Type B pancreatic cell (in vitro differentiated cells): ENCODE measurements at regions not wholly inside any gene's neighbourhood (a gene's known extent, or its start where the extent isn't known, plus 50 kb on each side); places are given as distances from the start of the nearest gene placed in this dataset.

Source experiments
- DNase-seq: peaks from one replicate; pipeline ENCODE4 v3.0.0; 2021; ENCODE audit warnings: mixed read lengths; ENCODE audit not compliant: unreplicated experiment; ENCODE audit errors: extremely low spot score
- H3K27ac Mint-ChIP-seq: 2 replicates; pipeline ENCODE4 v1.8.0; 2021; ENCODE audit warnings: mild to moderate bottlenecking, mixed read lengths
- H3K27me3 Mint-ChIP-seq: 2 replicates; pipeline ENCODE4 v1.8.0; 2021; ENCODE audit warnings: mixed read lengths
- H3K36me3 Mint-ChIP-seq: 2 replicates; pipeline ENCODE4 v1.8.0; 2021; ENCODE audit warnings: mixed read lengths
- H3K4me1 Mint-ChIP-seq: one replicate; pipeline ENCODE4 v1.8.0; 2021; ENCODE audit warnings: mixed read lengths; ENCODE audit not compliant: unreplicated experiment
- H3K4me3 Mint-ChIP-seq: 2 replicates; pipeline ENCODE4 v1.8.0; 2021; ENCODE audit warnings: mild to moderate bottlenecking, mixed read lengths
- H3K9me3 Mint-ChIP-seq: 2 replicates; pipeline ENCODE4 v1.8.0; 2021; ENCODE audit warnings: mixed read lengths
- TF ChIP-seq, protein P1 (sequence below): fragments of 200-600 bp; sonication (generic); conservative IDR thresholded peaks from 2 replicates; pipeline ENCODE4 v1.5.0; 2021; ENCODE audit warnings: antibody characterized with exemption, mild to moderate bottlenecking

DNA sequence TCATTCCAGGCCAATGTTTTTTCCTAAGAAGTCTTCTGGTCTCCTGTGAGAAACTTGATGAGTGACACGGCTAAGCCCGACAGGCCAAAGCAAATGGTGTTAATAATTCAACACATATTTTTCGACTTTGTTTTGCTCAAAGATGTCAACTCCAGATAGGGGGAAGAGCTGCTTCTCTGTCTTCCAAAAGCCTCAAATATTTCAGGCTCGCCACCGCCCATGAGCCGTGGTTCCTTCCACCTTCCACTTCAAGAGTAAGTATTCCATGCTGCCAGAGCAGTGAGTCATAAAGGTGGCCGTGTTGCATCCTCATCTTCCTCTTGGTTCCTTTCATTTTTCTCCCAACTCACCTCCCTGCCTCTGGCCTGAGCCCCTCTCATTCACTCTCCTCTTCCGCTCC is 272.6 kb downstream of the EFNB2 start:
- DNase-seq, result no peak
- Mint-ChIP-seq H3K4me1 (no peaks in the 10 kb centered on the region), H3K27ac (no peak overlapping the region)

DNA sequence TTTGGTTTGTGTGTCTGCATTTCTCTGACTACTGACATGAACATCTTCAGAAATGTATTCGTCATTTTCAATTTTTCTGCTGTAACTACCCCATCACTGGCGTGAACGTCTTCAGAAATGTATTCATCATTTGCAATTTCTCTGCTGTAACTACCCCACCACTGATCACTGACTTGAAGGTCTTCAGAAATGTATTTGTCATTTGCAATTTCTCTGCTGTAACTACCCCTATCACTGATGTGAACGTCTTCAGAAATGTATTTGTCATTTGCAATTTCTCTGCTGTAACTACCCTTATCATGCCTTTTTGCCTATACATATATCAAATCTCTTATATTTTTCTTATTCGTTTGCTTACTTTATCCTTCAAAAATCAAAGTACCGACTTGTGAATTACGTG is 274.0 kb downstream of the EFNB2 start:
- no peak overlapping the region for H3K27ac Mint-ChIP-seq
- TF ChIP-seq, protein P1, sequence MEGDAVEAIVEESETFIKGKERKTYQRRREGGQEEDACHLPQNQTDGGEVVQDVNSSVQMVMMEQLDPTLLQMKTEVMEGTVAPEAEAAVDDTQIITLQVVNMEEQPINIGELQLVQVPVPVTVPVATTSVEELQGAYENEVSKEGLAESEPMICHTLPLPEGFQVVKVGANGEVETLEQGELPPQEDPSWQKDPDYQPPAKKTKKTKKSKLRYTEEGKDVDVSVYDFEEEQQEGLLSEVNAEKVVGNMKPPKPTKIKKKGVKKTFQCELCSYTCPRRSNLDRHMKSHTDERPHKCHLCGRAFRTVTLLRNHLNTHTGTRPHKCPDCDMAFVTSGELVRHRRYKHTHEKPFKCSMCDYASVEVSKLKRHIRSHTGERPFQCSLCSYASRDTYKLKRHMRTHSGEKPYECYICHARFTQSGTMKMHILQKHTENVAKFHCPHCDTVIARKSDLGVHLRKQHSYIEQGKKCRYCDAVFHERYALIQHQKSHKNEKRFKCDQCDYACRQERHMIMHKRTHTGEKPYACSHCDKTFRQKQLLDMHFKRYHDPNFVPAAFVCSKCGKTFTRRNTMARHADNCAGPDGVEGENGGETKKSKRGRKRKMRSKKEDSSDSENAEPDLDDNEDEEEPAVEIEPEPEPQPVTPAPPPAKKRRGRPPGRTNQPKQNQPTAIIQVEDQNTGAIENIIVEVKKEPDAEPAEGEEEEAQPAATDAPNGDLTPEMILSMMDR, result no peak
- H3K9me3 Mint-ChIP-seq, result peaks cover 9% of the 10 kb centered on the region
- DNase-seq, result no peak
- no peak overlapping the region for H3K4me3 Mint-ChIP-seq
- H3K27me3 Mint-ChIP-seq, result no peaks in the 10 kb centered on the region
- no peaks in the 10 kb centered on the region for H3K4me1 Mint-ChIP-seq
- no peaks in the 10 kb centered on the region for H3K36me3 Mint-ChIP-seq

More for the DNA sequence above, 272.6 kb downstream of the EFNB2 start:
- TF ChIP-seq, protein P1, result no peak
- Mint-ChIP-seq H3K27me3 (no peaks in the 10 kb centered on the region), H3K4me3 (no peak overlapping the region), H3K9me3 (peaks cover 9% of the 10 kb centered on the region), H3K36me3 (no peaks in the 10 kb centered on the region)

DNA sequence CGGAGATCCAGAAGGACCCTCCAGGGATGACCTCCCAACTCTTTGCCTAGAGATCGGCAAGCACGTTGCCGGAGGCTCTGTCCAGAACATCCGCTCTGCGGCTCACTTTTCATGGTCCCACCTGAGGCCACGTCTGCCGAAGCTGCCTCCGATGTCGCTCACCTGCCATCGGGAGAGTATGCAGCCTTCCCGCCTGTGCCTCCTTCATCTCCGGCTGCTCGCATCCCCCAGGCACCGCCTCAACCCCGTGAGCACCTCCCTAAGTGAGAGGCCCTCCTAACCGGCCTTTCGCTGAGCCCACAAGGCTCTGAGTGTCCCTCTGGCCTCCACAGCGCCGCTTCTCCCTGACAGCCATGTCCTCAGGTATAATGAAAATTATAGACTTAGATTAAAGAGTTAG is 275.1 kb downstream of the EFNB2 start:
- Mint-ChIP-seq H3K4me3 (no peak overlapping the region), H3K36me3 (no peaks in the 10 kb centered on the region), H3K27ac (no peak overlapping the region), H3K27me3 (no peaks in the 10 kb centered on the region), H3K4me1 (no peaks in the 10 kb centered on the region), H3K9me3 (peaks cover 9% of the 10 kb centered on the region)
- TF ChIP-seq, protein P1, result no peak
- DNase-seq, result no peak

GRCh38 chr13:106259928-106260327 is 275.5 kb downstream of the EFNB2 start:
- H3K27ac Mint-ChIP-seq, result no peak overlapping the region
- peaks cover 9% of the 10 kb centered on the region for H3K9me3 Mint-ChIP-seq
- H3K27me3 Mint-ChIP-seq, result no peaks in the 10 kb centered on the region
- H3K4me3 Mint-ChIP-seq, result no peak overlapping the region
- no peaks in the 10 kb centered on the region for H3K36me3 Mint-ChIP-seq
- no peaks in the 10 kb centered on the region for H3K4me1 Mint-ChIP-seq
- TF ChIP-seq, protein P1, result no peak
- no peak for DNase-seq

GRCh38 chr13:106246666-106247188 is 288.7 kb downstream of the EFNB2 start:
- TF ChIP-seq, protein P1, result no peak
- no peak for DNase-seq
- H3K9me3 Mint-ChIP-seq, result no peaks in the 10 kb centered on the region
- no peak overlapping the region for H3K4me3 Mint-ChIP-seq
- H3K4me1 Mint-ChIP-seq, result no peaks in the 10 kb centered on the region
- no peaks in the 10 kb centered on the region for H3K36me3 Mint-ChIP-seq
- H3K27ac Mint-ChIP-seq, result no peak overlapping the region
- no peaks in the 10 kb centered on the region for H3K27me3 Mint-ChIP-seq

- H3K27ac Mint-ChIP-seq, result no peak overlapping the region
- TF ChIP-seq, protein P1, result no peak
- no peaks in the 10 kb centered on the region for H3K36me3 Mint-ChIP-seq
- H3K9me3 Mint-ChIP-seq, result no peaks in the 10 kb centered on the region
- no peak overlapping the region for H3K4me3 Mint-ChIP-seq
- H3K27me3 Mint-ChIP-seq, result no peaks in the 10 kb centered on the region
- no peaks in the 10 kb centered on the region for H3K4me1 Mint-ChIP-seq
- DNase-seq, result no peak
Observed at GRCh38 chr13:106246242-106246641, 289.2 kb downstream of the EFNB2 start.
